ENCODE measurements at regions not wholly inside any gene's neighbourhood (a gene's known extent, or its start where the extent isn't known, plus 50 kb on each side); places are given as distances from the start of the nearest gene placed in this dataset.

DNA sequence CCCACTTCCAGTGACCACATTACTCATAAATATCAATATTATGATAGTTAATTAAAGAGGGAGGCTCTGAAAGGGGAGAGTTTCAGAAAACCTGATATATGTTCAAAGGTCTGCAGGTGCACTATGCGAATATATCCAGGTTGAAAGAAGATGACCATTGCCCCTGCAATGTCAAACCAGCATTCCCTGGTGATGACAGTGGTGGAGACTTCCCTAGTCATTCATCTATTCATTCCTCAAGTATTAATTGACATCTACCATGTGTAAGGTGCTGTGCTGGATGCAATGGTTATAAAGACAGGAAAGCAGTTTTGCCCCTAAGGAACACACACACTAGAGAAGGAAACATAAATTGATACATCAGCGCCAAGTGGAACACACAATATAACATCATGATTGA is 588.3 kb upstream of the KCNMB2 start:
- TF ChIP-seq EP300 (IDR thresholded peaks at IDR 0.05), result no peak
- TF ChIP-seq, protein P1, sequence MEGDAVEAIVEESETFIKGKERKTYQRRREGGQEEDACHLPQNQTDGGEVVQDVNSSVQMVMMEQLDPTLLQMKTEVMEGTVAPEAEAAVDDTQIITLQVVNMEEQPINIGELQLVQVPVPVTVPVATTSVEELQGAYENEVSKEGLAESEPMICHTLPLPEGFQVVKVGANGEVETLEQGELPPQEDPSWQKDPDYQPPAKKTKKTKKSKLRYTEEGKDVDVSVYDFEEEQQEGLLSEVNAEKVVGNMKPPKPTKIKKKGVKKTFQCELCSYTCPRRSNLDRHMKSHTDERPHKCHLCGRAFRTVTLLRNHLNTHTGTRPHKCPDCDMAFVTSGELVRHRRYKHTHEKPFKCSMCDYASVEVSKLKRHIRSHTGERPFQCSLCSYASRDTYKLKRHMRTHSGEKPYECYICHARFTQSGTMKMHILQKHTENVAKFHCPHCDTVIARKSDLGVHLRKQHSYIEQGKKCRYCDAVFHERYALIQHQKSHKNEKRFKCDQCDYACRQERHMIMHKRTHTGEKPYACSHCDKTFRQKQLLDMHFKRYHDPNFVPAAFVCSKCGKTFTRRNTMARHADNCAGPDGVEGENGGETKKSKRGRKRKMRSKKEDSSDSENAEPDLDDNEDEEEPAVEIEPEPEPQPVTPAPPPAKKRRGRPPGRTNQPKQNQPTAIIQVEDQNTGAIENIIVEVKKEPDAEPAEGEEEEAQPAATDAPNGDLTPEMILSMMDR (IDR thresholded peaks at IDR 0.05), result no peak
